ENCODE measurements at regions not wholly inside any gene's neighbourhood (a gene's known extent, or its start where the extent isn't known, plus 50 kb on each side); places are given as distances from the start of the nearest gene placed in this dataset.

DNA sequence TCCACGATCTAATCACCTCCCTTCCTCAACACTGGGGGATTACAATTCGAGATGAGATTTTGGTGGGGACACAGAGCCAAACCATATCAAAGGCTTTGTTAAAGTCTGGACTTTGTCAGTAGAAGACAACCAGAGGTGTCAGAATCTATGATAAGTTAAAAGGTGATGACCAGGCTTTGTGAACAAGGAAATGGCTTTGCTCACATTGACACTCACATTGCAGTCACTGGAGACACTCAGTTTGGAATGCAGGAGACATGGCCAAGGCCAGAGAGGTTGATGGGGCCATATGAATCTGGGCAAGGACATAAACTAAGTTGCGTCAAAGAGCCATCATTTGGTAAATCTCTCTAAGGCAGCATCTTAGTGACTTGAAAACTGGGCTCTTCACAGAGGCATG, 678.2 kb upstream of the FSHR start:
- CTCF ChIA-PET: no interaction called here
- TF ChIP-seq, protein P1, sequence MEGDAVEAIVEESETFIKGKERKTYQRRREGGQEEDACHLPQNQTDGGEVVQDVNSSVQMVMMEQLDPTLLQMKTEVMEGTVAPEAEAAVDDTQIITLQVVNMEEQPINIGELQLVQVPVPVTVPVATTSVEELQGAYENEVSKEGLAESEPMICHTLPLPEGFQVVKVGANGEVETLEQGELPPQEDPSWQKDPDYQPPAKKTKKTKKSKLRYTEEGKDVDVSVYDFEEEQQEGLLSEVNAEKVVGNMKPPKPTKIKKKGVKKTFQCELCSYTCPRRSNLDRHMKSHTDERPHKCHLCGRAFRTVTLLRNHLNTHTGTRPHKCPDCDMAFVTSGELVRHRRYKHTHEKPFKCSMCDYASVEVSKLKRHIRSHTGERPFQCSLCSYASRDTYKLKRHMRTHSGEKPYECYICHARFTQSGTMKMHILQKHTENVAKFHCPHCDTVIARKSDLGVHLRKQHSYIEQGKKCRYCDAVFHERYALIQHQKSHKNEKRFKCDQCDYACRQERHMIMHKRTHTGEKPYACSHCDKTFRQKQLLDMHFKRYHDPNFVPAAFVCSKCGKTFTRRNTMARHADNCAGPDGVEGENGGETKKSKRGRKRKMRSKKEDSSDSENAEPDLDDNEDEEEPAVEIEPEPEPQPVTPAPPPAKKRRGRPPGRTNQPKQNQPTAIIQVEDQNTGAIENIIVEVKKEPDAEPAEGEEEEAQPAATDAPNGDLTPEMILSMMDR (IDR thresholded peaks at IDR 0.05): no peak
- POLR2A ChIA-PET: no interaction called here

DNA sequence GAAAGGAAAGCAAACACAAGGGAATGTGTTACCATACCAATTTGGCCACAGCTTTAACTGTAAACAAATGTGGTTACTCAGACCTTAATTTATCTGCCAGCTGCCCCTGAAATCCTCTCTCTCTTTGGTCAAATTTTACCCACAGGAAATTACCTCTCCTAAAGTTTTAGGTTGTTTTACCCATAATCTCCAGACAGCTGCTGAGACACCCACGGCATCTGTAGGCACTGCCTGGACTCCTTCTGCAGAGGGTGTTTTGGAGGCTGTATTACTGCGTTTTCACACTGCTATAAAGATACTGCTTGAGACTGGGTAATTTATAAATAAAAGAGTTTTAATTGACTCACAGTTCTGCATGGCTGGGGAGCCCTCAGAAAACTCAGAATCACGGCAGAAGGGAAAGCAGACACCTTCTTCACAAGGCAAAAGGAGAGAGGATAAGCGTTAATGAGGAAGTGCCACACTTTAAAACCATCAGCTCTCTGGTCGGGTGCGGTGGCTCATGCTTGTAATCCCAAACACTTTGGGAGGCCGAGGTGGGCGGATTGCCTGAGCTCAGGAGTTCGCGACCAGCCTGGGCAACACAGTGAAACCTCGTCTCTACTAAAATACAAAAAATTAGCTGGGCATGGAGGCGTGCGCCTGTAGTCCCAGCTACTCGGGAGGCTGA, 677.5 kb upstream of the FSHR start:
- TF ChIP-seq, protein P1 (IDR thresholded peaks at IDR 0.05): no peak
- no peaks in the 10 kb centered on the region for H3K36me3 Mint-ChIP-seq (ENCODE audit: low read depth)
- POLR2A ChIA-PET: no interaction called here
- H3K4me3 Mint-ChIP-seq: no peak overlapping the region
- CTCF ChIA-PET: no interaction called here
- H3K9me3 Mint-ChIP-seq: peaks cover 3% of the 10 kb centered on the region
- H3K27ac Mint-ChIP-seq: no peak overlapping the region
- DNase-seq: no peak
- intact Hi-C loops (cut with micrococcal nuclease): no loop called here
- no peaks in the 10 kb centered on the region for H3K27me3 Mint-ChIP-seq
- H3K4me1 Mint-ChIP-seq (ENCODE audit: low read depth): no peaks in the 10 kb centered on the region
- ATAC-seq: no peak

More for the DNA sequence above, 678.2 kb upstream of the FSHR start:
- ATAC-seq (no peak), DNase-seq (no peak)
- intact Hi-C loops (cut with micrococcal nuclease): no loop called here
- H3K27ac Mint-ChIP-seq: no peak overlapping the region
- no peaks in the 10 kb centered on the region for H3K4me1 Mint-ChIP-seq (ENCODE audit: low read depth)
- H3K4me3 Mint-ChIP-seq: no peak overlapping the region
- H3K27me3 Mint-ChIP-seq: no peaks in the 10 kb centered on the region
- no peaks in the 10 kb centered on the region for H3K36me3 Mint-ChIP-seq (ENCODE audit: low read depth)
- H3K9me3 Mint-ChIP-seq: peaks cover 3% of the 10 kb centered on the region

DNA sequence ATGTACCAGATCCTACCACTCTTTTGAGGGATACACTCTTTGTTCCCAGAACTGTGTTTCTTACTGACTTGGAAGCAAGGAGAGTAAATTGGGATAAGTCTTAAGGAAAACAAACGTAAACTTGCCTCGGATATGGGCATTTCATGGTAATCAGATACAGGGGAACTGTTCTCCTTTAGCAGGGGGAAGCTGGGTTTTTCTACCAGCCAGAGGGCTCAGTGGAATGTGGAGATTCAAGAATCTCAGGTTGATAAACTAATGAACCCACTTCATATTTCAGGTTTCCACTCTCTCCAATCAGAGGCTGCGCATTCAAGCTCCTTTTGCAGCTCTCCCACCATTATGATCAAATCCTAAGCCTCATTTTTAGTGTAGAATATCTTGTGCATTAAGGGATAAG, 676.5 kb upstream of the FSHR start:
- Mint-ChIP-seq H3K36me3 (ENCODE audit: low read depth) (no peaks in the 10 kb centered on the region), H3K27me3 (no peaks in the 10 kb centered on the region), H3K9me3 (peaks cover 4% of the 10 kb centered on the region), H3K4me3 (no peak overlapping the region), H3K4me1 (ENCODE audit: low read depth) (no peaks in the 10 kb centered on the region), H3K27ac (no peak overlapping the region)
- DNase-seq: no peak
- POLR2A ChIA-PET: no interaction called here
- ATAC-seq: no peak
- CTCF ChIA-PET: no interaction called here
- intact Hi-C loops (cut with micrococcal nuclease): no loop called here
- TF ChIP-seq, protein P1 (IDR thresholded peaks at IDR 0.05): no peak

DNA sequence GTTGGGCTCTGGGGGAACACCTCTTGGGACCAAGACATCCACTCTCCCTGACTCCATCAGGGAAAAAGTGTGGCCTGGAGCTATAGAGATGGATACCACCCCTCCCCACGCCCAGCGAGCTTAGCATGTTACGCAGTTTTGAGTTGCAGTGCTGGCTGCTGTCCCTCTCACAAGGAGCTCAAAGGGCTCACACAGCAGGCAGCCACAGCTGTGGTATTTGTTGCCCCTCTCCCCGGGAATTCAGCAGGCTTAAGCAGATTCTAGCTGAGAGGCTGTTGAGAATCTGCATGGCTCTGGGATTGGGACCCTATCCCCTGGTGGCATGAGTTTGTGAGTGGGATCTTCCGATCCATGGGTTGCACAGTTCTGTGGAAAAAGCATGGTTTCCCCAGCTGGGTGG, 673.1 kb upstream of the FSHR start:
- Mint-ChIP-seq H3K4me3 (no peak overlapping the region), H3K4me1 (ENCODE audit: low read depth) (no peaks in the 10 kb centered on the region), H3K9me3 (peaks cover 22% of the 10 kb centered on the region), H3K27ac (no peak overlapping the region), H3K27me3 (no peaks in the 10 kb centered on the region), H3K36me3 (ENCODE audit: low read depth) (no peaks in the 10 kb centered on the region)
- DNase-seq: no peak
- intact Hi-C loops (cut with micrococcal nuclease): no loop called here
- POLR2A ChIA-PET: no interaction called here
- CTCF ChIA-PET: no interaction called here
- no peak for ATAC-seq
- TF ChIP-seq, protein P1 (IDR thresholded peaks at IDR 0.05): no peak

DNA sequence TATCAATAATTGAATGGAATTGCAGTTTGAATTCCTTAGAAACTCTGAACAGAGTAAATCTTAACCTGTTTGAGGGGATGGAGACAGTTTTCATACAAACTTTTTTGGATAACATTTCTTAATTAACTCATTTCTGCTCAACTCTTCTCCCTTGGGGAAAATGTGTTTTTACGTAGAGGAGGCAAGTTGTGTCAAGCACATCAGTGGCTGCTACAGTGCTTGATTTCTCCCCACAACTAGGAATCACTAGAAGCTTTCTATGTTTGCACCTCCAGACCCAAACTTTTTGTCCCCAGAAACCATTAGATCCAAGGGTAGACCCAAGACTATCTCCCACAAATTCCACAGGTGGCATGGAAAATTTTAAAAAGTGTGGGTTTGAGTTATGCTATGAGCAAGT, 658.9 kb upstream of the FSHR start:
- CTCF ChIA-PET: interaction anchor here (1.1 kb wide), 1 partner anchor 12 kb away, joined by 3 read pairs; no protein-coding TSS in a partner anchor
- no peaks in the 10 kb centered on the region for H3K36me3 Mint-ChIP-seq (ENCODE audit: low read depth)
- no peaks in the 10 kb centered on the region for H3K4me1 Mint-ChIP-seq (ENCODE audit: low read depth)
- DNase-seq (no peak), ATAC-seq (no peak)
- H3K9me3 Mint-ChIP-seq: no peaks in the 10 kb centered on the region
- POLR2A ChIA-PET: no interaction called here
- no peaks in the 10 kb centered on the region for H3K27me3 Mint-ChIP-seq
- H3K4me3 Mint-ChIP-seq: no peak overlapping the region
- no peak overlapping the region for H3K27ac Mint-ChIP-seq
- intact Hi-C loops (cut with micrococcal nuclease): no loop called here
- TF ChIP-seq, protein P1 (IDR thresholded peaks at IDR 0.05): no peak

All from activated CD8-positive, alpha-beta T cell treated with anti-CD3 and anti-CD28 coated beads for 36 hours (primary cell).